ENCODE measurements at regions not wholly inside any gene's neighbourhood (a gene's known extent, or its start where the extent isn't known, plus 50 kb on each side); places are given as distances from the start of the nearest gene placed in this dataset.

DNA sequence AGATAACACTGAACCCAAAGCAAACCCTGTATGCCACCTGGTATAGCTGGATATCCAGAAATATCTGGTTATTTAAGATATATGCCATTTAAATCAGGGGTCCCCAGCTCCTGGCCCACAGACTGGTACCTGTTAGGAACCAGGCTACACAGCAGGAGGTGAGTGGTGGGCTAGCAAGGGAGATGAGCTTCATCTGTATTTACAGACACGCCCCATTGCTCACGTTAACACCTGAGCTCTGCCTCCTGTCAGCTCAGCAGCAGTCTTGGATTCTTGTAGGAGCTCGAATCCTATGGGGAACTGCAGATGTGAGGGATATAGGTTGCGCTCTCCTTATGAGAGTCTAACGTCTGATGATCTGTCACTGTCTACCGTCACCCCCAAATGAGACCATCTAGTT is 646.6 kb downstream of the TLE4 start:
- H3K79me2 ChIP-seq (ENCODE audit: low read depth) = no peaks in the 10 kb centered on the region
- DNase-seq (ENCODE audit: low spot score) = no peak
- H2AFZ ChIP-seq (replicated peaks) = no peak overlapping the region
- H4K20me1 ChIP-seq (ENCODE audit: low read depth) = no peaks in the 10 kb centered on the region
- no peak overlapping the region for H3K4me3 ChIP-seq
- Mint-ChIP-seq H3K4me1 (no peaks in the 10 kb centered on the region), H3K27me3 (ENCODE audit: insufficient read depth, low read depth) (no peaks in the 10 kb centered on the region), H3K4me3 (no peak overlapping the region), H3K27ac (no peak overlapping the region), H3K36me3 (no peaks in the 10 kb centered on the region), H3K9me3 (no peaks in the 10 kb centered on the region)
- H3K27ac ChIP-seq = no peak overlapping the region
- no peaks in the 10 kb centered on the region for H3K9me3 ChIP-seq (ENCODE audit: low read depth)
- TF ChIP-seq EZH2 (IDR thresholded peaks at IDR 0.05) (no peak), EZH2phosphoT487 (IDR thresholded peaks at IDR 0.05) (no peak)
- TF ChIP-seq, protein P1, sequence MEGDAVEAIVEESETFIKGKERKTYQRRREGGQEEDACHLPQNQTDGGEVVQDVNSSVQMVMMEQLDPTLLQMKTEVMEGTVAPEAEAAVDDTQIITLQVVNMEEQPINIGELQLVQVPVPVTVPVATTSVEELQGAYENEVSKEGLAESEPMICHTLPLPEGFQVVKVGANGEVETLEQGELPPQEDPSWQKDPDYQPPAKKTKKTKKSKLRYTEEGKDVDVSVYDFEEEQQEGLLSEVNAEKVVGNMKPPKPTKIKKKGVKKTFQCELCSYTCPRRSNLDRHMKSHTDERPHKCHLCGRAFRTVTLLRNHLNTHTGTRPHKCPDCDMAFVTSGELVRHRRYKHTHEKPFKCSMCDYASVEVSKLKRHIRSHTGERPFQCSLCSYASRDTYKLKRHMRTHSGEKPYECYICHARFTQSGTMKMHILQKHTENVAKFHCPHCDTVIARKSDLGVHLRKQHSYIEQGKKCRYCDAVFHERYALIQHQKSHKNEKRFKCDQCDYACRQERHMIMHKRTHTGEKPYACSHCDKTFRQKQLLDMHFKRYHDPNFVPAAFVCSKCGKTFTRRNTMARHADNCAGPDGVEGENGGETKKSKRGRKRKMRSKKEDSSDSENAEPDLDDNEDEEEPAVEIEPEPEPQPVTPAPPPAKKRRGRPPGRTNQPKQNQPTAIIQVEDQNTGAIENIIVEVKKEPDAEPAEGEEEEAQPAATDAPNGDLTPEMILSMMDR (IDR thresholded peaks at IDR 0.05) = no peak
- no peaks in the 10 kb centered on the region for H3F3A ChIP-seq (ENCODE audit: low read depth)
- no peak overlapping the region for H3K9ac ChIP-seq
- H3K27me3 ChIP-seq = no peaks in the 10 kb centered on the region
- H3K4me2 ChIP-seq = no peak overlapping the region
- peaks cover 4% of the 10 kb centered on the region for H3K4me1 ChIP-seq
- no peaks in the 10 kb centered on the region for H3K36me3 ChIP-seq

GRCh38 chr9:80213613-80214012 is 641.8 kb downstream of the TLE4 start:
- Histone ChIP-seq H3K36me3 (no peaks in the 10 kb centered on the region), H3K4me1 (peaks cover 4% of the 10 kb centered on the region), H3K9ac (no peak overlapping the region), H3K4me2 (no peak overlapping the region), H3K27ac (no peak overlapping the region), H3K9me3 (ENCODE audit: low read depth) (no peaks in the 10 kb centered on the region), H3F3A (ENCODE audit: low read depth) (no peaks in the 10 kb centered on the region), H2AFZ (replicated peaks) (no peak overlapping the region), H3K79me2 (ENCODE audit: low read depth) (no peaks in the 10 kb centered on the region), H4K20me1 (ENCODE audit: low read depth) (no peaks in the 10 kb centered on the region), H3K4me3 (no peak overlapping the region), H3K27me3 (no peaks in the 10 kb centered on the region)
- Mint-ChIP-seq H3K36me3 (peaks cover 3% of the 10 kb centered on the region), H3K4me1 (no peaks in the 10 kb centered on the region), H3K27me3 (ENCODE audit: insufficient read depth, low read depth) (peaks cover 2% of the 10 kb centered on the region), H3K9me3 (peaks cover 25% of the 10 kb centered on the region), H3K4me3 (no peak overlapping the region), H3K27ac (no peak overlapping the region)
- TF ChIP-seq, protein P1 (IDR thresholded peaks at IDR 0.05) = no peak
- no peak for DNase-seq (ENCODE audit: low spot score)

DNA sequence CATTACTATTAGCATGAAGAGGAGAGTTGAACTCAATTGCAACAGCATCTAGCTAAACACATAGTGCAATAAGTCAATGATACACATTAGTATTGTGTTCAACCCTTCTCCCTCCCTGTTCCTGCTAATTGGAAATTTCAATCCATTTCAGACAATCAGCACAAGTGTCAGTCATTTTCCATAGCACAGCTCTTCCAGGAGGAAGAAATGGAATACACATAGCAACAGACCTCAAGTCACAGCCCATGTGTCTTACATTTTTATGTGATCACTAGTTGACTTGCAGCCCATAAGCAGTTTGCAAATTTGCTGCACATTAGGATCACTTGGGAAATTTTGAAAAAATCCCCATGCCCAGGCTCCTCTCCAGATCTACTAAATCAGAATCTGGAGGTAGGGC is 636.9 kb downstream of the TLE4 start:
- Histone ChIP-seq H4K20me1 (ENCODE audit: low read depth) (no peaks in the 10 kb centered on the region), H3K9me3 (ENCODE audit: low read depth) (no peaks in the 10 kb centered on the region), H3K27me3 (no peaks in the 10 kb centered on the region), H3K79me2 (ENCODE audit: low read depth) (no peaks in the 10 kb centered on the region), H3K27ac (no peak overlapping the region), H3K4me3 (no peak overlapping the region), H3K4me2 (no peak overlapping the region), H3F3A (ENCODE audit: low read depth) (no peaks in the 10 kb centered on the region), H3K36me3 (no peaks in the 10 kb centered on the region), H3K9ac (no peak overlapping the region), H3K4me1 (no peaks in the 10 kb centered on the region), H2AFZ (replicated peaks) (no peak overlapping the region)
- Mint-ChIP-seq H3K27ac (no peak overlapping the region), H3K36me3 (peaks cover 3% of the 10 kb centered on the region), H3K4me1 (peaks cover 6% of the 10 kb centered on the region), H3K27me3 (ENCODE audit: insufficient read depth, low read depth) (peaks cover 2% of the 10 kb centered on the region), H3K4me3 (no peak overlapping the region), H3K9me3 (peaks cover 26% of the 10 kb centered on the region)
- no peak for DNase-seq (ENCODE audit: low spot score)
- TF ChIP-seq EZH2 (IDR thresholded peaks at IDR 0.05) (no peak), EZH2phosphoT487 (IDR thresholded peaks at IDR 0.05) (no peak)
- TF ChIP-seq, protein P1 (IDR thresholded peaks at IDR 0.05) = no peak

- Histone ChIP-seq H3K9ac (no peak overlapping the region), H3K4me2 (no peak overlapping the region), H3K9me3 (ENCODE audit: low read depth) (no peaks in the 10 kb centered on the region), H3K4me1 (no peaks in the 10 kb centered on the region), H3K36me3 (no peaks in the 10 kb centered on the region), H4K20me1 (ENCODE audit: low read depth) (no peaks in the 10 kb centered on the region), H3K79me2 (ENCODE audit: low read depth) (no peaks in the 10 kb centered on the region), H3K4me3 (no peak overlapping the region), H2AFZ (replicated peaks) (no peak overlapping the region), H3F3A (ENCODE audit: low read depth) (no peaks in the 10 kb centered on the region), H3K27ac (no peak overlapping the region), H3K27me3 (no peaks in the 10 kb centered on the region)
- H3K9me3 Mint-ChIP-seq = peaks cover 9% of the 10 kb centered on the region
- TF ChIP-seq, protein P1 (IDR thresholded peaks at IDR 0.05) = no peak
- no peak for TF ChIP-seq EZH2phosphoT487 (IDR thresholded peaks at IDR 0.05)
- TF ChIP-seq EZH2 (IDR thresholded peaks at IDR 0.05) = no peak
- DNase-seq (ENCODE audit: low spot score) = no peak
- no peak overlapping the region for H3K27ac Mint-ChIP-seq
- H3K27me3 Mint-ChIP-seq (ENCODE audit: insufficient read depth, low read depth) = peaks cover 2% of the 10 kb centered on the region
- H3K4me1 Mint-ChIP-seq = peaks cover 6% of the 10 kb centered on the region
- no peaks in the 10 kb centered on the region for H3K36me3 Mint-ChIP-seq
- no peak overlapping the region for H3K4me3 Mint-ChIP-seq
Measured at GRCh38 chr9:80204054-80204453, 632.3 kb downstream of the TLE4 start.

Data from neural progenitor cell (in vitro differentiated cells).